ENCODE measurements at regions not wholly inside any gene's neighbourhood (a gene's known extent, or its start where the extent isn't known, plus 50 kb on each side); places are given as distances from the start of the nearest gene placed in this dataset.

GRCh38 chr3:154678041-154678654, 248.2 kb upstream of the GPR149 start:
- FAIRE-seq (no peak), DNase-seq (no peak)
- H3K4me3 ChIP-seq (ENCODE audit: low read depth in 1 of 3, low read length in 3 of 3), result no peak overlapping the region
- no peaks in the 10 kb centered on the region for H3K36me3 ChIP-seq (ENCODE audit: control insufficient read depth in 3 of 3, insufficient read depth in 2 of 3, low read depth in 1 of 3, low read length in 3 of 3)
- WGBS, 3 donors, result 54 to 85% (median 71%) methylated on average over 1 of the region's 1 CpG
- H3K27me3 ChIP-seq (ENCODE audit: control insufficient read depth in 3 of 3, insufficient read depth in 3 of 3, low read length in 3 of 3), result no peaks in the 10 kb centered on the region
- no peaks in the 10 kb centered on the region for H3K4me1 ChIP-seq (ENCODE audit: control insufficient read depth in 3 of 3, insufficient read depth in 2 of 3, low read depth in 1 of 3, low read length in 2 of 3)
- H3K9me3 ChIP-seq (ENCODE audit: control insufficient read depth in 2 of 2, insufficient read depth in 1 of 2, low read depth in 1 of 2, low read length in 1 of 2), result no peaks in the 10 kb centered on the region
- no peak overlapping the region for H3K27ac ChIP-seq (ENCODE audit: low read depth in 1 of 3, low read length in 2 of 3)

- Histone ChIP-seq H3K27ac (ENCODE audit: low read depth in 1 of 3, low read length in 2 of 3) (no peak overlapping the region), H3K9me3 (ENCODE audit: control insufficient read depth in 2 of 2, insufficient read depth in 1 of 2, low read depth in 1 of 2, low read length in 1 of 2) (no peaks in the 10 kb centered on the region), H3K27me3 (ENCODE audit: control insufficient read depth in 3 of 3, insufficient read depth in 3 of 3, low read length in 3 of 3) (no peaks in the 10 kb centered on the region), H3K36me3 (ENCODE audit: control insufficient read depth in 3 of 3, insufficient read depth in 2 of 3, low read depth in 1 of 3, low read length in 3 of 3) (no peaks in the 10 kb centered on the region), H3K4me1 (ENCODE audit: control insufficient read depth in 3 of 3, insufficient read depth in 2 of 3, low read depth in 1 of 3, low read length in 2 of 3) (peaks cover 0 to 2% (median 0%) of the 10 kb centered on the region in 3 donors), H3K4me3 (ENCODE audit: low read depth in 1 of 3, low read length in 3 of 3) (no peak overlapping the region)
- DNase-seq (no peak), FAIRE-seq (no peak)
- WGBS, 3 donors, result 57 to 73% (median 66%) methylated on average over 1 of the region's 1 CpG
Measured at GRCh38 chr3:154668835-154669234, 238.8 kb upstream of the GPR149 start.

GRCh38 chr3:154668187-154668586, 238.2 kb upstream of the GPR149 start:
- no peak overlapping the region for H3K4me3 ChIP-seq (ENCODE audit: low read depth in 1 of 3, low read length in 3 of 3)
- 58 to 81% (median 78%) methylated on average over 2 of the region's 2 CpGs for WGBS, 3 donors
- H3K4me1 ChIP-seq (ENCODE audit: control insufficient read depth in 3 of 3, insufficient read depth in 2 of 3, low read depth in 1 of 3, low read length in 2 of 3), result peaks cover 0 to 7% (median 0%) of the 10 kb centered on the region in 3 donors
- no peaks in the 10 kb centered on the region for H3K27me3 ChIP-seq (ENCODE audit: control insufficient read depth in 3 of 3, insufficient read depth in 3 of 3, low read length in 3 of 3)
- no peak for FAIRE-seq
- DNase-seq, result no peak
- H3K9me3 ChIP-seq (ENCODE audit: control insufficient read depth in 2 of 2, insufficient read depth in 1 of 2, low read depth in 1 of 2, low read length in 1 of 2), result no peaks in the 10 kb centered on the region
- H3K27ac ChIP-seq (ENCODE audit: low read depth in 1 of 3, low read length in 2 of 3), result no peak overlapping the region
- no peaks in the 10 kb centered on the region for H3K36me3 ChIP-seq (ENCODE audit: control insufficient read depth in 3 of 3, insufficient read depth in 2 of 3, low read depth in 1 of 3, low read length in 3 of 3)

- no peak for DNase-seq
- WGBS, 3 donors, result 94 to 98% (median 94%) methylated on average over 3 of the region's 3 CpGs
- H3K36me3 ChIP-seq (ENCODE audit: control insufficient read depth in 3 of 3, insufficient read depth in 2 of 3, low read depth in 1 of 3, low read length in 3 of 3), result no peaks in the 10 kb centered on the region
- peaks cover 0 to 17% (median 0%) of the 10 kb centered on the region in 3 donors for H3K4me1 ChIP-seq (ENCODE audit: control insufficient read depth in 3 of 3, insufficient read depth in 2 of 3, low read depth in 1 of 3, low read length in 2 of 3)
- H3K27ac ChIP-seq (ENCODE audit: low read depth in 1 of 3, low read length in 2 of 3), result no peak overlapping the region
- H3K27me3 ChIP-seq (ENCODE audit: control insufficient read depth in 3 of 3, insufficient read depth in 3 of 3, low read length in 3 of 3), result no peaks in the 10 kb centered on the region
- no peak for FAIRE-seq
- no peak overlapping the region for H3K4me3 ChIP-seq (ENCODE audit: low read depth in 1 of 3, low read length in 3 of 3)
- no peaks in the 10 kb centered on the region for H3K9me3 ChIP-seq (ENCODE audit: control insufficient read depth in 2 of 2, insufficient read depth in 1 of 2, low read depth in 1 of 2, low read length in 1 of 2)
Measured at GRCh38 chr3:154666542-154666941, 236.6 kb upstream of the GPR149 start.

GRCh38 chr3:154664714-154665113, 234.7 kb upstream of the GPR149 start:
- FAIRE-seq, result no peak
- H3K9me3 ChIP-seq (ENCODE audit: control insufficient read depth in 2 of 2, insufficient read depth in 1 of 2, low read depth in 1 of 2, low read length in 1 of 2), result no peaks in the 10 kb centered on the region
- peaks cover 0 to 17% (median 0%) of the 10 kb centered on the region in 3 donors for H3K4me1 ChIP-seq (ENCODE audit: control insufficient read depth in 3 of 3, insufficient read depth in 2 of 3, low read depth in 1 of 3, low read length in 2 of 3)
- H3K27me3 ChIP-seq (ENCODE audit: control insufficient read depth in 3 of 3, insufficient read depth in 3 of 3, low read length in 3 of 3), result no peaks in the 10 kb centered on the region
- peak overlapping the region in 1 of 3 donors; percentile 46 for H3K27ac ChIP-seq (ENCODE audit: low read depth in 1 of 3, low read length in 2 of 3)
- H3K4me3 ChIP-seq (ENCODE audit: low read depth in 1 of 3, low read length in 3 of 3), result no peak overlapping the region
- H3K36me3 ChIP-seq (ENCODE audit: control insufficient read depth in 3 of 3, insufficient read depth in 2 of 3, low read depth in 1 of 3, low read length in 3 of 3), result no peaks in the 10 kb centered on the region
- DNase-seq, result no peak

- Histone ChIP-seq H3K36me3 (ENCODE audit: control insufficient read depth in 3 of 3, insufficient read depth in 2 of 3, low read depth in 1 of 3, low read length in 3 of 3) (no peaks in the 10 kb centered on the region), H3K9me3 (ENCODE audit: control insufficient read depth in 2 of 2, insufficient read depth in 1 of 2, low read depth in 1 of 2, low read length in 1 of 2) (no peaks in the 10 kb centered on the region), H3K27me3 (ENCODE audit: control insufficient read depth in 3 of 3, insufficient read depth in 3 of 3, low read length in 3 of 3) (no peaks in the 10 kb centered on the region), H3K4me1 (ENCODE audit: control insufficient read depth in 3 of 3, insufficient read depth in 2 of 3, low read depth in 1 of 3, low read length in 2 of 3) (peaks cover 0 to 17% (median 0%) of the 10 kb centered on the region in 3 donors), H3K27ac (ENCODE audit: low read depth in 1 of 3, low read length in 2 of 3) (peak overlapping the region in 1 of 3 donors; percentile 54), H3K4me3 (ENCODE audit: low read depth in 1 of 3, low read length in 3 of 3) (no peak overlapping the region)
- peak; percentile 58 to 60 for DNase-seq
- no peak for FAIRE-seq
- WGBS, 3 donors, result 18 to 54% (median 32%) methylated on average over 3 of the region's 3 CpGs
Measured at GRCh38 chr3:154662851-154663250, 232.9 kb upstream of the GPR149 start.

- DNase-seq (no peak), FAIRE-seq (no peak)
- H3K27me3 ChIP-seq (ENCODE audit: control insufficient read depth in 3 of 3, insufficient read depth in 3 of 3, low read length in 3 of 3), result no peaks in the 10 kb centered on the region
- no peaks in the 10 kb centered on the region for H3K9me3 ChIP-seq (ENCODE audit: control insufficient read depth in 2 of 2, insufficient read depth in 1 of 2, low read depth in 1 of 2, low read length in 1 of 2)
- H3K27ac ChIP-seq (ENCODE audit: low read depth in 1 of 3, low read length in 2 of 3), result no peak overlapping the region
- WGBS, 3 donors, result 67 to 86% (median 73%) methylated on average over 2 of the region's 2 CpGs
- H3K36me3 ChIP-seq (ENCODE audit: control insufficient read depth in 3 of 3, insufficient read depth in 2 of 3, low read depth in 1 of 3, low read length in 3 of 3), result no peaks in the 10 kb centered on the region
- no peak overlapping the region for H3K4me3 ChIP-seq (ENCODE audit: low read depth in 1 of 3, low read length in 3 of 3)
- peaks cover 0 to 17% (median 0%) of the 10 kb centered on the region in 3 donors for H3K4me1 ChIP-seq (ENCODE audit: control insufficient read depth in 3 of 3, insufficient read depth in 2 of 3, low read depth in 1 of 3, low read length in 2 of 3)
Measured at GRCh38 chr3:154660811-154661210, 230.8 kb upstream of the GPR149 start.

GRCh38 chr3:154658000-154658399, 228.0 kb upstream of the GPR149 start:
- H3K27me3 ChIP-seq (ENCODE audit: control insufficient read depth in 3 of 3, insufficient read depth in 3 of 3, low read length in 3 of 3), result no peaks in the 10 kb centered on the region
- FAIRE-seq, result no peak
- no peak overlapping the region for H3K27ac ChIP-seq (ENCODE audit: low read depth in 1 of 3, low read length in 2 of 3)
- no peak overlapping the region for H3K4me3 ChIP-seq (ENCODE audit: low read depth in 1 of 3, low read length in 3 of 3)
- no peaks in the 10 kb centered on the region for H3K36me3 ChIP-seq (ENCODE audit: control insufficient read depth in 3 of 3, insufficient read depth in 2 of 3, low read depth in 1 of 3, low read length in 3 of 3)
- DNase-seq, result no peak
- no peaks in the 10 kb centered on the region for H3K9me3 ChIP-seq (ENCODE audit: control insufficient read depth in 2 of 2, insufficient read depth in 1 of 2, low read depth in 1 of 2, low read length in 1 of 2)
- peaks cover 0 to 8% (median 0%) of the 10 kb centered on the region in 3 donors for H3K4me1 ChIP-seq (ENCODE audit: control insufficient read depth in 3 of 3, insufficient read depth in 2 of 3, low read depth in 1 of 3, low read length in 2 of 3)

GRCh38 chr3:154657218-154657617, 227.2 kb upstream of the GPR149 start:
- DNase-seq, result no peak
- H3K27ac ChIP-seq (ENCODE audit: low read depth in 1 of 3, low read length in 2 of 3), result no peak overlapping the region
- WGBS, 3 donors, result 72 to 86% (median 75%) methylated on average over 4 of the region's 4 CpGs
- no peaks in the 10 kb centered on the region for H3K36me3 ChIP-seq (ENCODE audit: control insufficient read depth in 3 of 3, insufficient read depth in 2 of 3, low read depth in 1 of 3, low read length in 3 of 3)
- peaks cover 0 to under 1% (median 0%) of the 10 kb centered on the region in 3 donors for H3K4me1 ChIP-seq (ENCODE audit: control insufficient read depth in 3 of 3, insufficient read depth in 2 of 3, low read depth in 1 of 3, low read length in 2 of 3)
- H3K9me3 ChIP-seq (ENCODE audit: control insufficient read depth in 2 of 2, insufficient read depth in 1 of 2, low read depth in 1 of 2, low read length in 1 of 2), result no peaks in the 10 kb centered on the region
- no peak overlapping the region for H3K4me3 ChIP-seq (ENCODE audit: low read depth in 1 of 3, low read length in 3 of 3)
- FAIRE-seq, result no peak
- H3K27me3 ChIP-seq (ENCODE audit: control insufficient read depth in 3 of 3, insufficient read depth in 3 of 3, low read length in 3 of 3), result no peaks in the 10 kb centered on the region

Data from small intestine (tissue), 7 donors.